ENCODE measurements at regions not wholly inside any gene's neighbourhood (a gene's known extent, or its start where the extent isn't known, plus 50 kb on each side); places are given as distances from the start of the nearest gene placed in this dataset.

GRCh38 chr13:54636231-54636630 lies 1607.6 kb downstream of the OLFM4 start:
- Histone ChIP-seq H3K4me1 (no peaks in the 10 kb centered on the region), H3K27ac (no peak overlapping the region), H3K27me3 (no peaks in the 10 kb centered on the region), H3K36me3 (no peaks in the 10 kb centered on the region), H3K4me3 (no peak overlapping the region), H3K9me3 (no peaks in the 10 kb centered on the region)
- intact Hi-C loops (cut with DNase I): no loop called here
- DNase-seq (no peak), ATAC-seq (no peak)
- TF ChIP-seq CTCF (IDR thresholded peaks at IDR 0.05): no peak

- Histone ChIP-seq H3K9me3 (no peaks in the 10 kb centered on the region), H3K4me1 (no peaks in the 10 kb centered on the region), H3K27ac (no peak overlapping the region), H3K36me3 (no peaks in the 10 kb centered on the region), H3K4me3 (no peak overlapping the region), H3K27me3 (no peaks in the 10 kb centered on the region)
- no peak for TF ChIP-seq CTCF (IDR thresholded peaks at IDR 0.05)
- ATAC-seq (peak; percentile 58), DNase-seq (no peak)
- intact Hi-C loops (cut with DNase I): no loop called here
Observed at GRCh38 chr13:54637366-54637765, 1608.8 kb downstream of the OLFM4 start.

- intact Hi-C loops (cut with DNase I): no loop called here
- no peak for TF ChIP-seq CTCF (IDR thresholded peaks at IDR 0.05)
- ATAC-seq: no peak
- Histone ChIP-seq H3K4me3 (no peak overlapping the region), H3K36me3 (no peaks in the 10 kb centered on the region), H3K27me3 (no peaks in the 10 kb centered on the region), H3K9me3 (no peaks in the 10 kb centered on the region), H3K4me1 (no peaks in the 10 kb centered on the region), H3K27ac (no peak overlapping the region)
- DNase-seq: no peak
Observed at GRCh38 chr13:54640719-54641118, 1612.1 kb downstream of the OLFM4 start.

GRCh38 chr13:54643863-54644262 lies 1615.2 kb downstream of the OLFM4 start:
- no peaks in the 10 kb centered on the region for H3K4me1 ChIP-seq
- no peaks in the 10 kb centered on the region for H3K36me3 ChIP-seq
- H3K9me3 ChIP-seq: no peaks in the 10 kb centered on the region
- ATAC-seq (no peak), DNase-seq (no peak)
- H3K27ac ChIP-seq: no peak overlapping the region
- no peak for TF ChIP-seq CTCF (IDR thresholded peaks at IDR 0.05)
- H3K27me3 ChIP-seq: no peaks in the 10 kb centered on the region
- H3K4me3 ChIP-seq: no peak overlapping the region
- intact Hi-C loops (cut with DNase I): no loop called here

- intact Hi-C loops (cut with DNase I): no loop called here
- ATAC-seq (no peak), DNase-seq (no peak)
- H3K9me3 ChIP-seq: no peaks in the 10 kb centered on the region
- no peak overlapping the region for H3K27ac ChIP-seq
- no peaks in the 10 kb centered on the region for H3K36me3 ChIP-seq
- no peaks in the 10 kb centered on the region for H3K27me3 ChIP-seq
- H3K4me1 ChIP-seq: no peaks in the 10 kb centered on the region
- TF ChIP-seq CTCF (IDR thresholded peaks at IDR 0.05): no peak
- no peak overlapping the region for H3K4me3 ChIP-seq
Observed at GRCh38 chr13:54647275-54647674, 1618.7 kb downstream of the OLFM4 start.

- H3K4me3 ChIP-seq: no peak overlapping the region
- no peak overlapping the region for H3K27ac ChIP-seq
- no peaks in the 10 kb centered on the region for H3K4me1 ChIP-seq
- H3K27me3 ChIP-seq: no peaks in the 10 kb centered on the region
- H3K36me3 ChIP-seq: no peaks in the 10 kb centered on the region
- ATAC-seq (no peak), DNase-seq (no peak)
- TF ChIP-seq CTCF (IDR thresholded peaks at IDR 0.05): no peak
- intact Hi-C loops (cut with DNase I): no loop called here
- no peaks in the 10 kb centered on the region for H3K9me3 ChIP-seq
Observed at GRCh38 chr13:54657588-54657987, 1629.0 kb downstream of the OLFM4 start.

All from upper lobe of right lung (tissue), 1 donor.